Fibroblast of gingiva (primary cell): ENCODE measurements at regions not wholly inside any gene's neighbourhood (a gene's known extent, or its start where the extent isn't known, plus 50 kb on each side); places are given as distances from the start of the nearest gene placed in this dataset.
"Not testable (repeated sequence)": the region's sequence is repeated elsewhere in the genome, so short reads cannot be mapped to it uniquely, and the experiment has no call there.

Experiments used
- DNase-seq: peaks from one replicate; pipeline ENCODE4 v3.0.0-alpha.2; 2011; ENCODE audit warnings: low read depth

- DNase-seq, result no peak
Observed at GRCh38 chr4:174009686-174010451, 273.6 kb downstream of the FBXO8 start.

- DNase-seq, result no peak
Observed at GRCh38 chr4:174005422-174005821, 278.0 kb downstream of the FBXO8 start.

GRCh38 chr4:173998471-173999144, 284.9 kb downstream of the FBXO8 start:
- no peak for DNase-seq

- not testable (repeated sequence) for DNase-seq
Observed at GRCh38 chr4:173995779-173996178, 287.7 kb downstream of the FBXO8 start.

GRCh38 chr4:173991814-173992213, 291.7 kb downstream of the FBXO8 start:
- no peak for DNase-seq

GRCh38 chr4:173991316-173991715, 292.2 kb downstream of the FBXO8 start:
- DNase-seq, result no peak

GRCh38 chr4:173990869-173991210, 292.6 kb downstream of the FBXO8 start:
- no peak for DNase-seq

GRCh38 chr4:173990126-173990868, 293.2 kb downstream of the FBXO8 start:
- DNase-seq, result peak; percentile 27

GRCh38 chr4:173963523-173963922, 319.9 kb downstream of the FBXO8 start:
- DNase-seq, result not testable (repeated sequence)

GRCh38 chr4:173960398-173960797, 323.1 kb downstream of the FBXO8 start:
- DNase-seq, result no peak

- no peak for DNase-seq
Observed at GRCh38 chr4:173958445-173958844, 325.0 kb downstream of the FBXO8 start.

GRCh38 chr4:173943547-173943946, 339.9 kb downstream of the FBXO8 start:
- no peak for DNase-seq

- no peak for DNase-seq
Observed at GRCh38 chr4:173940146-173940545, 343.3 kb downstream of the FBXO8 start.

- no peak for DNase-seq
Observed at GRCh38 chr4:173937631-173938270, 345.7 kb downstream of the FBXO8 start.

- no peak for DNase-seq
Observed at GRCh38 chr4:173936861-173937260, 346.6 kb downstream of the FBXO8 start.

- peak; percentile 3 for DNase-seq
Observed at GRCh38 chr4:173935622-173936405, 347.7 kb downstream of the FBXO8 start.

- no peak for DNase-seq
Observed at GRCh38 chr4:173934933-173935620, 348.4 kb downstream of the FBXO8 start.

GRCh38 chr4:173934201-173934600, 349.3 kb downstream of the FBXO8 start:
- DNase-seq, result no peak

GRCh38 chr4:173932701-173933100, 350.8 kb downstream of the FBXO8 start:
- DNase-seq, result no peak

- no peak for DNase-seq
Observed at GRCh38 chr4:173930329-173930967, 353.0 kb downstream of the FBXO8 start.

GRCh38 chr4:173929921-173930320, 353.5 kb downstream of the FBXO8 start:
- DNase-seq, result no peak
